Left ventricle myocardium inferior (tissue), 1 donor: ENCODE measurements at regions not wholly inside any gene's neighbourhood (a gene's known extent, or its start where the extent isn't known, plus 50 kb on each side); places are given as distances from the start of the nearest gene placed in this dataset.

Source experiments
- DNase-seq: peaks from one replicate; pipeline ENCODE4 v3.0.0-alpha.2; 2020
- H3K27ac ChIP-seq: fragments of 200-600 bp; replicated peaks from 2 replicates; pipeline ENCODE4 v1.8.0; 2021
- H3K27me3 ChIP-seq: fragments of 200-600 bp; 2 replicates; pipeline ENCODE4 v1.8.0; 2021; ENCODE audit warnings: low read depth
- H3K36me3 ChIP-seq: fragments of 200-600 bp; 2 replicates; pipeline ENCODE4 v1.8.0; 2021
- H3K4me1 ChIP-seq: fragments of 200-600 bp; 2 replicates; pipeline ENCODE4 v1.8.0; 2021
- H3K4me3 ChIP-seq: fragments of 200-600 bp; 2 replicates; pipeline ENCODE4 v1.8.0; 2021; ENCODE audit warnings: mild to moderate bottlenecking, moderate library complexity
- H3K9me3 ChIP-seq: fragments of 200-600 bp; replicated peaks from 2 replicates; pipeline ENCODE4 v1.8.0; 2021
- intact Hi-C: fragments of 100-400 bp; cut with micrococcal nuclease; formaldehyde crosslinking; loops from one replicate; pipeline ENCODE4 v1.11.0; 2022
- TF ChIP-seq, protein P1 (sequence below): fragments of 200-600 bp; IDR thresholded peaks from 2 replicates; pipeline ENCODE4 v1.8.0; 2021; ENCODE audit warnings: antibody characterized with exemption, mild to moderate bottlenecking, borderline replicate concordance
- donor health status: DM: no; HTN: yes; CAD: no; lungs with severe emphysema.

- no peaks in the 10 kb centered on the region for H3K36me3 ChIP-seq
- no peaks in the 10 kb centered on the region for H3K27me3 ChIP-seq
- TF ChIP-seq, protein P1, sequence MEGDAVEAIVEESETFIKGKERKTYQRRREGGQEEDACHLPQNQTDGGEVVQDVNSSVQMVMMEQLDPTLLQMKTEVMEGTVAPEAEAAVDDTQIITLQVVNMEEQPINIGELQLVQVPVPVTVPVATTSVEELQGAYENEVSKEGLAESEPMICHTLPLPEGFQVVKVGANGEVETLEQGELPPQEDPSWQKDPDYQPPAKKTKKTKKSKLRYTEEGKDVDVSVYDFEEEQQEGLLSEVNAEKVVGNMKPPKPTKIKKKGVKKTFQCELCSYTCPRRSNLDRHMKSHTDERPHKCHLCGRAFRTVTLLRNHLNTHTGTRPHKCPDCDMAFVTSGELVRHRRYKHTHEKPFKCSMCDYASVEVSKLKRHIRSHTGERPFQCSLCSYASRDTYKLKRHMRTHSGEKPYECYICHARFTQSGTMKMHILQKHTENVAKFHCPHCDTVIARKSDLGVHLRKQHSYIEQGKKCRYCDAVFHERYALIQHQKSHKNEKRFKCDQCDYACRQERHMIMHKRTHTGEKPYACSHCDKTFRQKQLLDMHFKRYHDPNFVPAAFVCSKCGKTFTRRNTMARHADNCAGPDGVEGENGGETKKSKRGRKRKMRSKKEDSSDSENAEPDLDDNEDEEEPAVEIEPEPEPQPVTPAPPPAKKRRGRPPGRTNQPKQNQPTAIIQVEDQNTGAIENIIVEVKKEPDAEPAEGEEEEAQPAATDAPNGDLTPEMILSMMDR = no peak
- no peaks in the 10 kb centered on the region for H3K4me1 ChIP-seq
- no peak overlapping the region for H3K27ac ChIP-seq
- intact Hi-C loops = no loop called here
- no peak overlapping the region for H3K4me3 ChIP-seq
- no peaks in the 10 kb centered on the region for H3K9me3 ChIP-seq
- no peak for DNase-seq
Observed at GRCh38 chr9:81776390-81776789, 87.0 kb upstream of the TLE1 start.

DNA sequence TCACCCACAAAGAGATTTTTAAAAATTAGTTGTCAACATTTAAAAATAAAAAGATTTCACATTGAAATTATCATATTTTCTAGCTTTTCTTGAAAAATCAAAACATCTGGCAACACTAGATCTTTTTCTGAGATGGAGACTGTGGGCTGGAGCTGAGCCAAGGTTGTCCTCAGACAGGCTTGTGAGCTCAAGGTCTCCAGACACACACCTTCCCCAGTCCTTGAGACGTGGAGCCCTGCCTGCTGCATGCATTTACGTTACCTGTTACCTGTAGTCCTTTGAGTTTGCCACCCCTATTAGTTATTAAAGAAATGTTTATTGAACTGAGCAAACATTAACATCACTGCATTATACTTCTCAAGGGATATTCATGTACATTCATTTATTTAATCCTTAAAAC lies 87.5 kb upstream of the TLE1 start:
- Histone ChIP-seq H3K36me3 (no peaks in the 10 kb centered on the region), H3K27me3 (no peaks in the 10 kb centered on the region), H3K4me1 (no peaks in the 10 kb centered on the region), H3K4me3 (no peak overlapping the region), H3K9me3 (no peaks in the 10 kb centered on the region), H3K27ac (no peak overlapping the region)
- TF ChIP-seq, protein P1 = no peak
- DNase-seq = no peak
- intact Hi-C loops = no loop called here

DNA sequence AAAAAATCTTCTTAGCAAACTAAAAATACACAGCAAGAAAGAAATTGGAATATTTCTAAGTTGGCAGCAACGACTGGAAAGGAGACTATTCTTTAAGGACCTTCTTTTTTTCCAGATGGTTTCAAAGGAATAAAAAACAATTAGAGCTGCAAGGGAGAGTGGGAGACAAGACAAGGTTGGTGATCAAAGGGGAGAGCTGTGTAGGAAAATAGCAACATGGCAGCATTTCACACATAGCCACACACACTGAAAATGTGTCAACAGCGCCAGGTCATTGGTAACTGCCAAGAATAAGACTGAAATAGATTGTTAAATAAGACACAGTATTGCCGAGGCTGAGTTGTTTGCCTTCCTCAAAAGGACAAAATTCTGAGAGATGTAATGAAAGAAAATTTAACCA lies 88.1 kb upstream of the TLE1 start:
- Histone ChIP-seq H3K4me1 (no peaks in the 10 kb centered on the region), H3K9me3 (no peaks in the 10 kb centered on the region), H3K27me3 (no peaks in the 10 kb centered on the region), H3K4me3 (no peak overlapping the region), H3K36me3 (no peaks in the 10 kb centered on the region), H3K27ac (no peak overlapping the region)
- no peak for DNase-seq
- TF ChIP-seq, protein P1 = no peak
- intact Hi-C loops = no loop called here

GRCh38 chr9:81782313-81782995 lies 93.1 kb upstream of the TLE1 start:
- intact Hi-C loops = no loop called here
- H3K27ac ChIP-seq = no peak overlapping the region

DNA sequence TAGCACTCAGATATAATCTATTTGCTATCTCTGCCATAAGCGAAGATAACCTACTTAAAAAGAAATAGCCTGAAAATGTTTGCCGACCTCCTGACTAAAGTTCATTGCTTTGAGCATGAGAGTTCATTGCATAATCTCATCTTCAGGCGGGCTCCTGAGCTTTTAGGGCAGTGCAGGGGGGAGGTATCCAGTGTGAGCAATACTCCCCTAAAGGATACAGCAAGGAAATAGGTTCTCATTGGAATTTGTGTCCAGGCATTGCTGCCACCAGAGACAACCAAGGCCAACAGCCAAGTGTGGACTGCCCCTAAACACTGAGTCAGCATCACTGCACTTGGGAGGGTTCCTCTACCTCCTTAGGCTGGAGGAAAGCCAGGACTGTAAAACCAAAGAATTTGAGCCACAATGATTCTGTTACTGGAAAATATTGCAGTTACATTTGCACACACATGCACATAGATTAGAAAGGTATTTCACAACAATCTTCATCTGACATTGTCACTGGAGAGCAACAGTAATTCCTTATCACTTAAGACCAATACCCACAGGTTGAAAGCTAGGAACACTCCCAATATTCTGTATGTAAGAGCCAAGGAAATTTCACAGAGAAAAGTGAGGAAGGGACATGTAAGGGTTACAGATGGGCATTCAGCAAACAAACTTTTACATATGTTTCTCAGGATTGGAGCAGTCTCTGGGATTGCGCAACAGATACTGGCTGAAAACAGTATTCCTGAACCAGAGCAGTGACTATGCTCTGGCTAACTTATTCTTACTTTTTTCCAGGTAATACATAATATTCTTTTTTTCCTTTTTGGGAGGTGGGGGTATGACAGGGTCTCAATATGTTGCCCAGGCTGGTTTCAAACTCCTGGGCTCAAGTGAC lies 98.6 kb upstream of the TLE1 start:
- Histone ChIP-seq H3K27me3 (no peaks in the 10 kb centered on the region), H3K4me3 (no peak overlapping the region), H3K9me3 (no peaks in the 10 kb centered on the region), H3K4me1 (no peaks in the 10 kb centered on the region), H3K36me3 (no peaks in the 10 kb centered on the region), H3K27ac (no peak overlapping the region)
- TF ChIP-seq, protein P1 = no peak
- intact Hi-C loops = no loop called here
- no peak for DNase-seq

More at GRCh38 chr9:81782313-81782995, 93.1 kb upstream of the TLE1 start:
- Histone ChIP-seq H3K9me3 (no peaks in the 10 kb centered on the region), H3K4me3 (no peak overlapping the region), H3K36me3 (no peaks in the 10 kb centered on the region), H3K4me1 (no peaks in the 10 kb centered on the region), H3K27me3 (no peaks in the 10 kb centered on the region)
- no peak for DNase-seq
- TF ChIP-seq, protein P1 = no peak
